GM13976 (cell line): ENCODE measurements at regions not wholly inside any gene's neighbourhood (a gene's known extent, or its start where the extent isn't known, plus 50 kb on each side); places are given as distances from the start of the nearest gene placed in this dataset.

Source experiments
- DNase-seq: peaks from one replicate; pipeline ENCODE4 v3.0.0; 2012; ENCODE audit warnings: low spot score
- CTCF ChIP-seq: IDR thresholded peaks from 2 replicates; pipeline ENCODE4 v1.5.1; 2012; ENCODE audit warnings: borderline replicate concordance, mild to moderate bottlenecking; ENCODE audit not compliant: insufficient read depth; ENCODE audit errors: extremely low read depth, missing control alignments, control extremely low read depth
- in situ Hi-C: fragments of 300-500 bp; cut with MboI; formaldehyde crosslinking; loops from one replicate; pipeline ENCODE4 v1.12.0; 2022; ENCODE audit warnings: low sequenced_read_pairs, mixed read lengths, inconsistent platforms; ENCODE audit not compliant: unreplicated experiment

- TF ChIP-seq CTCF: no peak
- in situ Hi-C loops: loop anchor here (10.0 to 25.0 kb wide), 2 partner anchors 242 to 745 kb away; partner anchors contain the start of gene SFMBT2
- DNase-seq: no peak
These were observed 87.1 kb upstream of the PRKCQ start for GRCh38 chr10:6667150-6667549.

- in situ Hi-C loops: loop anchor here (10.0 to 25.0 kb wide), 2 partner anchors 241 to 746 kb away; partner anchors contain the start of gene SFMBT2
- no peak for TF ChIP-seq CTCF
- no peak for DNase-seq
These were observed 85.8 kb upstream of the PRKCQ start for GRCh38 chr10:6665847-6666246.

- in situ Hi-C loops: loop anchor here (10.0 to 25.0 kb wide), 2 partner anchors 236 to 752 kb away; partner anchors contain the start of gene SFMBT2
- no peak for TF ChIP-seq CTCF
- DNase-seq: no peak
These were observed 80.4 kb upstream of the PRKCQ start for GRCh38 chr10:6660460-6660859.

GRCh38 chr10:6659451-6659850, 79.4 kb upstream of the PRKCQ start:
- DNase-seq: no peak
- no peak for TF ChIP-seq CTCF
- in situ Hi-C loops: loop anchor here (25.0 kb wide), 1 partner anchor 753 kb away; the partner anchor contains the start of gene SFMBT2

- in situ Hi-C loops: loop anchor here (25.0 kb wide), 1 partner anchor 755 kb away; the partner anchor contains the start of gene SFMBT2
- no peak for DNase-seq
These were observed 77.6 kb upstream of the PRKCQ start for GRCh38 chr10:6657669-6658068.

GRCh38 chr10:6657196-6657595, 77.1 kb upstream of the PRKCQ start:
- in situ Hi-C loops: loop anchor here (25.0 kb wide), 1 partner anchor 755 kb away; the partner anchor contains the start of gene SFMBT2
- DNase-seq: no peak
- TF ChIP-seq CTCF: no peak

More at GRCh38 chr10:6657669-6658068, 77.6 kb upstream of the PRKCQ start:
- no peak for TF ChIP-seq CTCF
